NCI-H1092 (cell line): ENCODE measurements at regions not wholly inside any gene's neighbourhood (a gene's known extent, or its start where the extent isn't known, plus 50 kb on each side); places are given as distances from the start of the nearest gene placed in this dataset.

Source experiments
- DNase-seq: peaks from one replicate; lab custom pipeline; 2025; lab: John Stamatoyannopoulos, UW

GRCh38 chr3:59131016-59131766 lies 81.4 kb upstream of the CFAP20DC start:
- DNase-seq = no peak

- no peak for DNase-seq
Measured at GRCh38 chr3:59128685-59129084, 78.9 kb upstream of the CFAP20DC start.

- DNase-seq = no peak
Measured at GRCh38 chr3:59127071-59127470, 77.2 kb upstream of the CFAP20DC start.

DNA sequence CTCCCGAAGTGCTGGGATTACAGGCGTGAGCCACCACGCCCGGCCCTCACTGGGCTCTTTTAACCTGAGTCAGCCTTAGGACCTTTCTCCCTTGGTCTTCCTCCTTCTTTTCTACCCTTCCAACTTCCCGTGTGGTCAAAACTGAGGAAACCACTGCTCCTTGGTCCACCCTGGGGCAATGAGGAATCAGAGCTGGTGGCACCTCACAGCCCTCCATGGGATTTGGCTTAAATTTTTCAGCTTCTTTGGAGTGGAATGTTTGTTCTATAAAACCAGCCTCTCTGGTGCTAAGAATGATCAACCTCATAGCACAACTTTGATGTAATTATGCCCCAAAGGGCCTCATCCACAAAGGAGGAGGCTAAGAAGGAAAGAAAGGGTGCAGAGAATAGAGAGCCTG lies 76.6 kb upstream of the CFAP20DC start:
- no peak for DNase-seq

- no peak for DNase-seq
Measured at GRCh38 chr3:59121346-59122144, 71.7 kb upstream of the CFAP20DC start.

DNA sequence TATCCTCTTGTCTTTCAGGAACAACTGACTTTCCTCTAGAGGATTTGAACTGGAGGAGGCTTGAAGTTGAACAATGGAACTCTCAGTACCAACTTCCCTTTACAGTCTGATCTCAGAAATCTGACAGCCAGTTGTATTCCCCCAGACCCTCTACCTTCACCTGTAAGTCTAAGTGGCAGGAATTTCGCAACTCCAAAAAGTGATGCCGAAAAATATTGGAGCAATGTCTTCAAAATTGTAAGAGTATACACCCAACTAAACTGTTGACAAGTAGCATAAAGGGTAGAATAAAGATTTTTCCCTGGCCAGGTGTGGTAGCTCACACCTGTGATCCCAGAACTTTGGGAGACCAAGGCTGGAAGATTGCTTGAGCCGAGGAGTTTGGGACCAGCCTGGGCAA lies 69.1 kb upstream of the CFAP20DC start:
- no peak for DNase-seq

DNA sequence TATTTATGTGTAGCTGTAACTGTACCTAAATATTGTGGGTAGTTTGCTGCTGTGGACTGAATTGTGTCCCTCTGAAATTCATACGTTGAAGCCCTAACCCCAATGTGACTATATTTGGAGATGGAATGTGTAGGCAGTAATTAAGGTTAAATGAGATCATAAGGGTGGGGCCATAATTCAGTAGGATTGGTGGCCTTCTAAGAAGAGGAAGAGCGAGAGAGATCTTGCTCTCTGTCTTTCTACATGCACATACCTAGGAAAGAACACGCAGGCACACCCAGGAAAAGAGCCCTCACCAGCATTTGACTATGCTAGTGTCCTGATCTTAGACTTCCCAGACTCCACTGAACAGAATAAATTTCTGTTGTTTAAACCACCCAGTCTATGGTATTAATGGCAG lies 67.6 kb upstream of the CFAP20DC start:
- no peak for DNase-seq

GRCh38 chr3:59116233-59116537 lies 66.4 kb upstream of the CFAP20DC start:
- DNase-seq = no peak

GRCh38 chr3:59115364-59116232 lies 65.8 kb upstream of the CFAP20DC start:
- no peak for DNase-seq

GRCh38 chr3:59107856-59108815 lies 58.3 kb upstream of the CFAP20DC start:
- DNase-seq = no peak

- DNase-seq = no peak
Measured at GRCh38 chr3:59106085-59106648, 56.3 kb upstream of the CFAP20DC start.

DNA sequence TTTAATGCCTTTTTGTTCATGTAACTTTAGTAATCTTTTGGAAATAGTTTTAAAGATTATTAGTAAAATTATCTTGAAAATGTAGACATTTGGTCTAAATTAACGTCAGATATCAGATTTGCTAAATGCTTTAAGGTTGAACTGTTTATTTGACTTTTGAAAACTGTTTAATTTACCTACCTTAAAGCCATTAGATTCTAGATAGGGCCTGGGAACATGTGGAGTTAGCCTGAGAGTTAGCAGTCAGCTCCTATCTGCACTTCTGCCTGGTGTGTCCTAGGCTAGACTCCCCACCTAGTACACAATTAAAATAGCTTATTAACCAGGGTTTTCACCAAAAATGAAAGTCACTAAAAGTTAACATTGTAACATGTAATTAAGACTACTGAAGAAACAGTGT lies 53.7 kb upstream of the CFAP20DC start:
- no peak for DNase-seq

GRCh38 chr3:59101231-59101736 lies 51.5 kb upstream of the CFAP20DC start:
- no peak for DNase-seq
